Medulla oblongata (tissue), 1 donor: ENCODE measurements at regions not wholly inside any gene's neighbourhood (a gene's known extent, or its start where the extent isn't known, plus 50 kb on each side); places are given as distances from the start of the nearest gene placed in this dataset.
A peak's percentile ranks its signal among the peaks of the same experiment; 100 is the strongest.

Experiments used
- DNase-seq: peaks from one replicate; pipeline ENCODE4 v3.0.0-alpha.2; 2015; ENCODE audit errors: extremely low spot score

- no peak for DNase-seq
Measured at GRCh38 chr11:131190446-131190845, 180.0 kb upstream of the NTM start.

GRCh38 chr11:131191606-131192005 is 178.8 kb upstream of the NTM start:
- no peak for DNase-seq

GRCh38 chr11:131192628-131193027 is 177.8 kb upstream of the NTM start:
- DNase-seq: no peak

GRCh38 chr11:131193031-131193501 is 177.3 kb upstream of the NTM start:
- DNase-seq: no peak

- DNase-seq: no peak
Measured at GRCh38 chr11:131194726-131195125, 175.7 kb upstream of the NTM start.

GRCh38 chr11:131195661-131196517 is 174.5 kb upstream of the NTM start:
- peak; percentile 46 for DNase-seq

GRCh38 chr11:131198161-131199014 is 172.0 kb upstream of the NTM start:
- DNase-seq: no peak

- DNase-seq: no peak
Measured at GRCh38 chr11:131199015-131199280, 171.5 kb upstream of the NTM start.

- no peak for DNase-seq
Measured at GRCh38 chr11:131201674-131202073, 168.7 kb upstream of the NTM start.

- no peak for DNase-seq
Measured at GRCh38 chr11:131203040-131203439, 167.4 kb upstream of the NTM start.

GRCh38 chr11:131204282-131204681 is 166.1 kb upstream of the NTM start:
- no peak for DNase-seq

- no peak for DNase-seq
Measured at GRCh38 chr11:131204765-131205380, 165.5 kb upstream of the NTM start.

- DNase-seq: no peak
Measured at GRCh38 chr11:131206671-131207070, 163.7 kb upstream of the NTM start.

- DNase-seq: no peak
Measured at GRCh38 chr11:131207901-131208300, 162.5 kb upstream of the NTM start.

- peak; percentile 31 for DNase-seq
Measured at GRCh38 chr11:131217313-131218310, 152.8 kb upstream of the NTM start.

GRCh38 chr11:131218542-131218941 is 151.9 kb upstream of the NTM start:
- DNase-seq: no peak

- no peak for DNase-seq
Measured at GRCh38 chr11:131219646-131220045, 150.8 kb upstream of the NTM start.

GRCh38 chr11:131223198-131223991 is 147.0 kb upstream of the NTM start:
- DNase-seq: no peak

- no peak for DNase-seq
Measured at GRCh38 chr11:131228378-131228777, 142.0 kb upstream of the NTM start.

GRCh38 chr11:131229221-131229620 is 141.2 kb upstream of the NTM start:
- DNase-seq: peak; percentile 78
